GM23338 (cell line): ENCODE measurements at regions not wholly inside any gene's neighbourhood (a gene's known extent, or its start where the extent isn't known, plus 50 kb on each side); places are given as distances from the start of the nearest gene placed in this dataset.

ENCODE experiments used
- CREB1 ChIP-seq: fragments of 250-450 bp; sonication (Bioruptor Pico); IDR thresholded peaks from 2 replicates; pipeline ENCODE4 v1.5.0; 2020; ENCODE audit warnings: low read depth, mild to moderate bottlenecking, moderate library complexity
- EZH2 ChIP-seq: fragments of 200-600 bp; sonication (generic); IDR thresholded peaks from one replicate; pipeline ENCODE4 v1.8.0; 2017; ENCODE audit warnings: antibody characterized with exemption, mild to moderate bottlenecking, low read depth; ENCODE audit not compliant: unreplicated experiment
- TF ChIP-seq, protein P1 (sequence below), 2 experiments: fragments of 200-600 bp in 1 of 2; sonication (generic) in 1 of 2; conservative IDR thresholded peaks; 2 replicates each; pipeline versions ENCODE4 v1.5.1 to v1.6.1; 2016 to 2017; ENCODE audit warnings: antibody characterized with exemption in 2 of 2, low read depth in 2 of 2, mild to moderate bottlenecking in 2 of 2, moderate library complexity in 1 of 2
- TF ChIP-seq, protein P2 (sequence below): IDR thresholded peaks from 2 replicates; pipeline ENCODE4 v1.6.1; 2016; ENCODE audit warnings: antibody characterized with exemption

DNA sequence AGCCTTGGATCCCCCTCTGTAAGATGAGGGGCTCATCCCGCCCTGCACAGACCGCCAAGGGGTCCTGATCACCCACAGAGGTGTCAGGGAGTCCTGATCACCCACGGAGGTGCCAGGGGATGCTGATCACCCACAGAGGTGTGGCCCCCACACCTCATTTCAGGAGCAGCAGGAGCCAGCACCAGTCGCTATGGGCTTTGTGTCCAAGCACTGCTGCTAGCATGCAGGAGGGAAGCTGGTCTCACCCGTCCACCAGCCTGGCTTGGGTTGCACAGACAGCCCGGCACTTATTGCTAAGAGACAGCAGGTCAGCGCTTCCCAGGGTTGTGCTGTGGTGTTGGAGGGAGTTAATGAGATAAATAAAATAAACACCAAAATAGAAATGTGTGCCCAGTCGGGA lies 88.5 kb downstream of the ADRA2C start:
- no peak for TF ChIP-seq EZH2
- TF ChIP-seq, protein P1, sequence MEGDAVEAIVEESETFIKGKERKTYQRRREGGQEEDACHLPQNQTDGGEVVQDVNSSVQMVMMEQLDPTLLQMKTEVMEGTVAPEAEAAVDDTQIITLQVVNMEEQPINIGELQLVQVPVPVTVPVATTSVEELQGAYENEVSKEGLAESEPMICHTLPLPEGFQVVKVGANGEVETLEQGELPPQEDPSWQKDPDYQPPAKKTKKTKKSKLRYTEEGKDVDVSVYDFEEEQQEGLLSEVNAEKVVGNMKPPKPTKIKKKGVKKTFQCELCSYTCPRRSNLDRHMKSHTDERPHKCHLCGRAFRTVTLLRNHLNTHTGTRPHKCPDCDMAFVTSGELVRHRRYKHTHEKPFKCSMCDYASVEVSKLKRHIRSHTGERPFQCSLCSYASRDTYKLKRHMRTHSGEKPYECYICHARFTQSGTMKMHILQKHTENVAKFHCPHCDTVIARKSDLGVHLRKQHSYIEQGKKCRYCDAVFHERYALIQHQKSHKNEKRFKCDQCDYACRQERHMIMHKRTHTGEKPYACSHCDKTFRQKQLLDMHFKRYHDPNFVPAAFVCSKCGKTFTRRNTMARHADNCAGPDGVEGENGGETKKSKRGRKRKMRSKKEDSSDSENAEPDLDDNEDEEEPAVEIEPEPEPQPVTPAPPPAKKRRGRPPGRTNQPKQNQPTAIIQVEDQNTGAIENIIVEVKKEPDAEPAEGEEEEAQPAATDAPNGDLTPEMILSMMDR (conservative IDR thresholded peaks at IDR 0.05; ENCODE audit: low read depth in 2 of 2): no peak
- no peak for TF ChIP-seq CREB1 (CRISPR knock-in tag)
- TF ChIP-seq, protein P2, sequence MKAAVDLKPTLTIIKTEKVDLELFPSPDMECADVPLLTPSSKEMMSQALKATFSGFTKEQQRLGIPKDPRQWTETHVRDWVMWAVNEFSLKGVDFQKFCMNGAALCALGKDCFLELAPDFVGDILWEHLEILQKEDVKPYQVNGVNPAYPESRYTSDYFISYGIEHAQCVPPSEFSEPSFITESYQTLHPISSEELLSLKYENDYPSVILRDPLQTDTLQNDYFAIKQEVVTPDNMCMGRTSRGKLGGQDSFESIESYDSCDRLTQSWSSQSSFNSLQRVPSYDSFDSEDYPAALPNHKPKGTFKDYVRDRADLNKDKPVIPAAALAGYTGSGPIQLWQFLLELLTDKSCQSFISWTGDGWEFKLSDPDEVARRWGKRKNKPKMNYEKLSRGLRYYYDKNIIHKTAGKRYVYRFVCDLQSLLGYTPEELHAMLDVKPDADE: no peak
